GM19238 (cell line): ENCODE measurements at regions not wholly inside any gene's neighbourhood (a gene's known extent, or its start where the extent isn't known, plus 50 kb on each side); places are given as distances from the start of the nearest gene placed in this dataset.
"Not testable (repeated sequence)": the region's sequence is repeated elsewhere in the genome, so short reads cannot be mapped to it uniquely, and the experiment has no call there.

ENCODE experiments used
- DNase-seq: peaks from one replicate; pipeline ENCODE4 v3.0.0; 2011; ENCODE audit warnings: low spot score; ENCODE audit not compliant: insufficient read length

DNA sequence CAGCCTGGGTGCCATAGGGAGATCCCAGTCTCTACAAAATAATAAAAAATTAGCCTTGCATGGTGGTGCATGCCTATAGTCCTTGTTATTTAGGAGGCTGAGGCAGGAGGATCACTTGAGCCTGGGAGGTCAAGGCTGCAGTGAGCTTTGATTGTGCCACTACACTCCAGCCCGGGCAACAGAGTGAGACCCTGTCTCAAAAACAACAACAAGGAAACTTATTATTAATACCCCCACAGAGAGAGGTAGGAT is 271.7 kb upstream of the NR2F2 start:
- not testable (repeated sequence) for DNase-seq

DNA sequence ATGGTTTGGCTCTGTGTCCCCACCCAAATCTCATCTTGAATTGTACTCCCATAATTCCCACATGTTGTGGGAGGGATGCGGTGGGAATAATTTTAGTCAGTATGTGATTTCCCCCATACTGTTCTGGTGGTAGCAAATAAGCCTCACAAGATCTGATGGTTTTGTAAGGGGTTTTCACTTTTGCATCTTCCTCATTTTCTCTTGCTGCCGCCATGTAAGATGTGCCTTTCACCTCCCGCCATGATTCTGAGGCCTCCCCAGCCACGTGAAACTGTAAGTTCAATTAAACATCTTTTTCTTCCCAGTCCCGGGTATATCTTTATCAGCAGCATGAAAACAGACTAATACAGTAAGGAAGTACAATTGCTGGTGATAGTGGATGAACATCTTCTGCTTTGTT is 269.9 kb upstream of the NR2F2 start:
- not testable (repeated sequence) for DNase-seq

DNA sequence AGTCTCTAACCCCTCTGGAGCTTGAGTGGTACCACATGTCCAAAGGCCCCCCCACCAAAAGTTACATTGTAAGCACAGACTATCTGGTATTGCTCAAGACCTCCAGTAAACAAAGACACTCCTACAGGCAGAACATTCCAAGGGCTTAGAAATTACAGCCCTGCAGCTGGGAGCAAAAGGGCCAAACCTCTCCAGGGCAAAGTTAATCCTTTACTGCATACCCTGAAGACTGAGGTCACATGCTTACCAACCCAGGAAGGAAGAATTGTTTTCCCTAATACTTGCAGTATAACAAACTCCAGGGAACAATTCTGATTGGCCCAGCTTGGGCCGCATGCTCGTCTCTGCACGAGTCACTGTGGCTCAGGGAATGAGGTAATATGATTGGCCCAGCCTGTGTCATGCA is 266.1 kb upstream of the NR2F2 start:
- no peak for DNase-seq

DNA sequence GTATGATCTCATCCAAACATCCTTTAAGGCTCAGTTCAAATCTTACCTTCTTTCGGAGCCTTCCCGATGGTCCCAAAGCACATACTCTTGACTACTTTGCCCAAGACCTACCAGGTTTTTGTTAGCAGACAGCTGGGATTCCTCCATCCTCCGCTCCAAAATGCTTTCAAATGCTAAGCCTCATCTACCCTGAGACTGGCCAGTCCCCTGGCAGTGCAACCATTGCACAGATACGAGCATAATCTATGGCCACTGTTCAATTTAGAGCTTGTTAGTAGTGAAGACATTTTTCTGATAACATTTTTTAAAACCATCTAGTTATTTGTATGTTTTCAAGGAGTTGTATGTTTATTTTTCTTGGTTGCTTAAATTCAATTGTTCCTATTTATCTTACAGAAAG is 264.4 kb upstream of the NR2F2 start:
- DNase-seq = no peak

DNA sequence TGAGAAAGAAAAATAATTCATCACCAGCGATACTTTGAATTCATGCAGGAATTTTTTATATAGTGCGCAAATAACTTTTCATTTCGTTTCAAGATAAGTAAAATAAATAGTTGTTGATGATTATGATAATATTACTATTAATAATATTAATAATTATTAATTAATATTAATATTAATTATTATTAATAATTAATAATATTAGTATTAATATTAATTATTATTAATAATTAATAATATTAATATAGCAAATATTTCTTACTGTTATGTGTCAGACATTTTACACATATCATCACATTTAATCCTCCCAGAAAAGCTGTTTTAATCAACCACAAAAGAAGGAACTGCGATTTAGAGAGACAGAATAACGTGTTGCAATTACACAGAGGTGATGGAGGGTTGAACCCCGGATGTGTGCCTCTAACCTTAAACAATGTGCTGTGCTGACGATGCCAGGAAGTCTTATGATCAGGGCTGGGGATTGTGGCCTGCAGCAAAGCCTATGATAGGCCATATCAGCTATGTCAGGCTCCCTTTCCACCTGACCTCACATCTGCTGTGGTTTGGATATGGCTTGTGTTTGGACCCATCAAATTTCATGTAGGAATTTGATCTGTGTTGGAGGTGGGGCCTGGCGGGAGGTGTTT is 263.5 kb upstream of the NR2F2 start:
- DNase-seq = no peak

DNA sequence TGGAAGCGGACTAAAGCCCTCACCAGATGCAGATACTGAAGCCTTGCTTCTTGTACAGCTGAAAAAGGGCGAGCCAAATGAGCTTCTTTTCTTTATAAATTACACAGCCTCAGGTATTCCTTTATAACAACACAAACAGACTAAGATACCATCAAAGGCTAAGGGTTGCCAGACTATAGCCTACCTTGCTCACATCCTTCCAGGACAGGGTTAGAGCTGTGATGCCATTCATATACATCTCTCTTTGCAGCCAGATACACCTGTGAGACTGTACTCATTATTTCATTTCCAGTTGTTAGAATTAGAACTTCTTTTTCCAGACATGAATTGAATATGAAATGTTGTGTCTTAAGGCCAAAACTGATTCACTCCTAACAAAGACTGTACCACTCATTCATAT is 262.8 kb upstream of the NR2F2 start:
- DNase-seq = no peak

DNA sequence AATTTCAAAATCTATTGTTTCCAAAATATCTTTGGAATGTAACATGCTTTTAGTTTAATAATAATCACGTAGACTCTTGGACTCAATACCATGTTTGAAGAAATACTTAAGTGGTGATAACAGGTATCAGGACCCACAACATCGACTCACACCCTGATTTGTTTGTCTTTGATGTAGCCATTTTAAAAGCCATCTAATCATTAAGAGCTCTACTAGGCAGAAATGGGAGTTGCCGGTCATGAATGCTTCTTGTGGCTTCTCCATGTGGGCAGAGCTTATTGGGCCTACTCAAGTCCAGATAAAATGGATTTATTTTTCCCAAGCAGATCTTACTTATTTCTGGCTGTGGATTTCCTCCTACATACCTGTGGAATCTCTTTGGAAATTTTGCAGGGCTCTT is 261.6 kb upstream of the NR2F2 start:
- DNase-seq = no peak

DNA sequence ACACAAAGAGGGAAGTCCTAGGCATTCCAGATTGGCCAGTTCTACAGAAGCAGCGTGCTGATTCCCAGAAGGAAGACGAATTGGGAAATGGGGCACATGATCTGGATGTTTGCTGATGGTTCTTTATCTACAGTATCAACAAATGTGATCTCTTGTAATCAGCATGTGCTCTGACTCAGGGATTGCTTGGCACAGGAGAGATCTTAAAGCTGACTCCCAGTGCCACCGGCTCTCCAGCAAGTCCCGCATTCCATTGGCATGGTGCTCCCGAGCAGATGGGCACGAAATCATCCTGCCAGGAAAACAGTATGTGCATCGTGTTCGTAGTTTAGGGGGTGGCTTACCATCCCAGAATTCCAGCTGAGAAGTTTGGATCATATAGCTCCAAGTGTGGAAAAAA is 259.9 kb upstream of the NR2F2 start:
- DNase-seq = no peak

DNA sequence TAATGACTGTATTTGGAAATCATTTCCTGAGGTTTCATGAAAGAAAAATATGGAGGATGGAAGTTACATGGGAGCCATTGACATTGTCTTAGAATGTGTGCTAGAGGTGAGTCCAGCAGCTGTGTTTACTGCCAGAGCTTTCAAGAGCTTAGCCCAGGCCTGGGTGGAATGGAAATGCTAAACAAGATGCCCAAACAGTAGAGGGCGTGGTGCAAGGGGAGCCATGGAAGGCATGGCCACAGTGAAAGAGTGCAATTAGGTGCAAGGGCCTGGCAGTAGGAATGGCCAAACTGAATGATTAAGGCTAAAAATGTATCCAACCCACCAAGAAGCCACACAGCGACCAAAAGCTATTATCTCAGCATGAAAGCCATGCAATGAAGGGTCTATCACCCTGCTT is 257.7 kb upstream of the NR2F2 start:
- no peak for DNase-seq

DNA sequence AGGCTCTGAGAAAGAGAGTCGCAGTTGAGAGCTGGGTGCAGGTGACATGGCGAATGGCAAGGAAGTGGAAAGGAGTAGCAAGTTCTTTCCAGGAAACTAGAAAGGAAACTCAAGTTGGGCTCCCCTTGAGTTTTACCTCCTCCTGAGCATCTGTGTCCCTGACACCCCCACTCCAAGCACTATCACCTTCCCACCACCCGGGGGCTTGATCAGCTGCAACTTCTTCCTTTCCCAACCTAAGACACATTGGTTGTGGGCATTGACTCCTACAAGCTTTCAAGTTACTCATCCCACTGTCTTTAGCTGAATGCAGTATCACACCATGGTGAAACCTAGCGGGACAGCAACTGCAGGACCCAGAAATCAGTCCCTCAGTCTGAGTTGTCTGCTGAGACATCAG is 256.6 kb upstream of the NR2F2 start:
- no peak for DNase-seq

DNA sequence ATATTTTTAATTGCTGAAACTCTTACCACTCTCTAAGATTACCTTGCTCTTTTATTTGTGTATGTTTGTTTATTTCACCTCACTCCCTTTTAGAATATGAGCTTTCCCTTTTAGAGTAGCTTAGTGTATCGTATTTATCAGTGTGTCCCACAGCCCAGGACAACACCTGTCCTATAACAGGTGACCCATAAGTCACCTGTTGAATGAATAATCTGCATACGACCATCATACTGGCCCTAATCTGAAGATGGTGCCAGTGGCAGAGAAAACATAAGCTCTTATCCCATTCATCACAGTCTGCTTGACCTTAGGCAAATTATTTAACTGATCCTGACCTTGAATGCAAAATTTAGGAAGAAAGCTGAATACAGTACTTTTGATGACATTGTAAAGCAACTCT is 254.6 kb upstream of the NR2F2 start:
- DNase-seq = no peak

DNA sequence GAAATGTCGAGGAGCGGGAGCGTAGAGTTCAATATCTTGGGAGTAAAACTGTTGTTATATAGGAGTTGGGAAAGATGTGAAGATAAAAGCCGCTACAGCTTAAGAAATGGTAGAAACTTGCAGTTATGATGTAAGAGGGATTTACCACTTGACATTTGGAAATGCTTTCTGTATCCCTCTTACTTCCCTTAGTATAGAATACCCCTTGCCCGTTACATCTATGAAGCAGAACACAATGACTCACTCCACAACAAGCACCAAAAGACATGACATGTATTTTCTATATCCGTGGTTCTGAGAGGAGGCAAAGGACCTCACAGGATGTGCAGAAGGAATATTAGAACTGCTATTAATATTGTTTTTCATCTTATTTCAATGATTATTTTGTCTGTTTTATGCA is 254.2 kb upstream of the NR2F2 start:
- DNase-seq = no peak

DNA sequence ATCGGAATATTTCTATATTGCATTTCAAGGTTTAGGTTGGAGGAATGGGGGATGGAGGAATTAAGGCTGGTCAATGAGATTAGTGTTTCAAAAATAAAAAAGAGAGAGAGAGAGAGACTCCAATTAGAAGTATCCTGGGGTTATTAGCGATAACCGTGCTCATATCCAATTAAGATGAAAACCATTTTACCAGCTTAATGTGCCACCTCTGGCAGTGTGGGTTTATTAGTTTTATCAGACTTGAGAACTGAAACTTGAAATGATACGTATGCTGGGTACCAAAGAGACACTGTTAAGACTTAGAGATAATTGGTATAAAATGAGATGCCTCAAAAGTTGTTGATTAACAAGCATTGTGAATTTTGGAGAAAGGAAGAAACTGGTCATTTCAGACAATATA is 251.5 kb upstream of the NR2F2 start:
- no peak for DNase-seq

DNA sequence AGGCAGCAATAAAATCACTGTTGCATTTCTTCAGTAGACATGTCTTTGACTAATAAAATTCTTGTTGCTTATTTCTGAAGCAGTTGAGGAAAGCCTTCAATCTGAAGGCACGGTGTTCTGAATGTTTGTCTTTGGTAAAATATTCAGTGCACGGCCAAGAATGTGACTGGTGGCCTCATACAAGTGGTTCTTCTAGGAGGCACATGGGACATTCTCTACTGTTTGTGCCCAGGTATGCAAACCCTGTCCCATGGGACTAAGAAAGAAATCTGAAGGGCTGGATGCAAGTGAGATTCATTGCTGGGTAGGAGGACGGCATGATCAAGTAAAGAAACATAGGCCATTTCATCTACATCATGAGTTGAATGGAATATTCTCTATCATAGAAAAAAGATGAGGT is 250.6 kb upstream of the NR2F2 start:
- DNase-seq = no peak

DNA sequence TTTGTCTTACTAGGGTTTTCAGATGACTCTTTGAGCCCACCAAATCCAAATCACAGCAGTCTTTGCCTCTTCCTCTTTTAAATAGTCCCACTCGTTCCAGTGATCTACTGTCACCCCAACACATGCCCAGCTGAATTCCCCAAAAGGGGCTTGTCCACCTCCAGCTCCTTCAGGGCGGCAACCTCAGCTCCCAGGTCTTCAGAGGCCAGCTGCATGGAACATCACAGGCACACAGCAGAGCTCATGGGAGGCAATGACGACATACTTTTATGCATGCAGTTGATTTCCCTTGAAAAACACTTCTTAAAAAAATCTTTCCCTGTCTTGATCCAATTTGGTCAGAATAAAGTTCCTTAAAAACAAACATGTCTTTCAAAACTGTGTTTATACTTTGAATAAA is 244.3 kb upstream of the NR2F2 start:
- no peak for DNase-seq

DNA sequence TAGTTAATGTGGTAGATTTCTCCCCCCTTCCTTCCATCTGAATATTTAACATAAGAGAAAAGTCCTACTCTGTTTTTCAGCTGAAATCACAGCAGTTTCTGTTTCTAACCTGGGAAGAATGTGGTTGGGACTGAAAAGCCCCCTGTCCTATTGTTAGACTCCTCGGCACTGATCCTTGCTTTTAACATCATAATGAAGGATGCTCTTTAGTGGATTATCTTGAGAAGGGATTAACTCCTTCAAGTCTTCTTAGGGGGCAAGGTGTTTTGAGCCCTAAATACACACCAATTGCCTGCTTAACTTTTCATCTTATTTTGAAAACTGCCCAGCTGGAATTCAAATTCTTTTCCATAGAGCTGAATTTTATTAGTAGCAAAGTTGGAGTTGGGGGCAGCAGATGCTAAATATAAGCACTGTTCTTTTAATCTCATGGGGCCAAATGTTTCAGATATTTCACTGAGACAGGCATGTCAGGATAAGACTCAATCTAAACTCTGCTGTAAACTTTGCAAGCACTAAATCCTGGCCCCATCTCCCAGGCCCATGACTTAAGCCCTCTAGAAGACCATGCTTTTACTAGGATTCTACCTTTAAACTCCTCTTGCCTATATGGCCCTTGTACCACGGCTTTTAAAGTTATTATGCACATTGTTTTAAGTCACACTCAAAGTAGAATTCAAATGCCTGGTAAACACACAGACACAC is 243.2 kb upstream of the NR2F2 start:
- no peak for DNase-seq

DNA sequence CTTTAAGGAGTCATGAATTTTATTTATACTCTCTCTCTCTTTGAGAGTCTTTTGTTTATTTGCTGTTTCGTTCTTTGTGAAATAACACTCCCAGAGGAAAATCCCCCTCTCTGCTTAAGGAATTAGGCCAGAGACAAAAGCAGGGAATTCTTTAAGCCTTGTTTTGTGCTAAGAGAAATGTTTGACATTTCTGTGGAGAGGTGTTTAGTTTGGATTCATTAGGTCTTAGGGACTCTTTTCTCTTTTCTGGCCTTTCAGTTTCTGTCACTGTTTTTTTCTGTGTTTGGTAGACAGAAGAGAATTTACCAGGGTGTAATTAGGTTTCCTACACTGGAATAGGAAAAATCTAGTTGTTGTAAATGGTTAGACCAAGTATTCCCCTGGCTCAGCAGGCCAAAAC is 241.8 kb upstream of the NR2F2 start:
- DNase-seq = no peak

DNA sequence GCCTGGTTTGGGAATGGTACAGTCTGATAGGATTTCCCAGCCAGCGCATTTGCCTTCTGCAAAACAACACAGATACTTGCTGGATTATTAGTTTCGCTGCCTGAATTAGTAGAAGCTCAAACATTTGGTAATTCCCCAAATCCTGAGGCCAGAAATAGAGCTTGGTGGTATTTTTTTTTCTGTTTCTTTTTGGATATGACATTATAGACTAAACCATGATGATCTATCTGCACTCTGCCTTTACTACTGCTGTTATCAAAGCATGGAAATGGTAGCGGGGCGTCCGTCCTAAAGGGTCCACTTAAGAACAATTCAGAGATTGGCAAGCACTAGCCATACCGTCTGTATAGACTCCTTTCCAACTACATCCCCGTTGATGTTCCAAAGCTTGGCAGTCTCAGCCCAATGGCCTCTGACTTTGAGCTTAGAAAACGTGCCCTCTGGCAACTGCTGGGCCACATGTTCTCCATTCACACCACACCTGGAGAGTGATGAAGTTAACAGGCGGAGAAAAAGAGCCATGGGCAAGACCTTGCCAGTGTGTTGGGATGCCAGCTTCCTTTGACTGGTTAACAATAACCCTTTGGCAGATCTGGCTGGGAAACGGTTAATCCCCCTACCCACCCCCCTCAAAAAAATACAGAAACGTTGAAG is 241.0 kb upstream of the NR2F2 start:
- DNase-seq = no peak

DNA sequence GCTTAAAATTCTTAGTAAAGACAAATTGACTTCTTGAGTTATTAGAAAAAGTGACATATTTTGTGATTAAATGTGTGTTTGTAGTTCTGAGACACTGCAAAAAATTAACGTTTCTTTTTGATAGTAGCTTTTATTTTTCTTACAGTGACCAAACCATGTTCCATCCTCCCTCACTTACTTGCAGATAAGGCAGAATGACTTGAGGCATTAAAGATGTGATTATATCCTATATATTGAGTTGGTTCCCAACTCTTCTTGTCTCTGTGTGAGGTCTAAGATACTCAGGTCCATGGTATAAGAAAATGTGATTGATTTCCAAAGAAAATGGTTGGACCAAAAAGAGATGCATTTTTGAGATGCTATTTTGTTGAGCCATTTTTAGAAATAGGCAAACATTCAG is 238.3 kb upstream of the NR2F2 start:
- no peak for DNase-seq

DNA sequence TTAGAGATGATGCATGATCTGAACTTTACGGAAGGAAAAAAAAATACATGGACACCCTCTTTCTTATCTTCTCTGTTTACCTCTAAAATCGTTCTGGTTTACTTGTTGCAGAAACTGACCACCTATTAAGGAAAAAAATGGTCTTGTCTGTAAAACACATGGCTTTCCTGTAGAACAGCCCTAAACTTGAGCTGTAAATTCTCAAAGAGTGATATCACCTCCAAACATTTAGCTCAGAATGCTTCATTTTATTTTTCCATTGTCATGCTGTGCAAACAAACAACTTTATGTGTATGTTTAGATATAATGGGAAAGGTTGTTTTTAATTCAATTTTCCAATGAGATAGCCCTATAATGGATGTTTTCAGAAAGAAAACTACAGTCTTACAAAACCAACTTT is 237.4 kb upstream of the NR2F2 start:
- DNase-seq = no peak

DNA sequence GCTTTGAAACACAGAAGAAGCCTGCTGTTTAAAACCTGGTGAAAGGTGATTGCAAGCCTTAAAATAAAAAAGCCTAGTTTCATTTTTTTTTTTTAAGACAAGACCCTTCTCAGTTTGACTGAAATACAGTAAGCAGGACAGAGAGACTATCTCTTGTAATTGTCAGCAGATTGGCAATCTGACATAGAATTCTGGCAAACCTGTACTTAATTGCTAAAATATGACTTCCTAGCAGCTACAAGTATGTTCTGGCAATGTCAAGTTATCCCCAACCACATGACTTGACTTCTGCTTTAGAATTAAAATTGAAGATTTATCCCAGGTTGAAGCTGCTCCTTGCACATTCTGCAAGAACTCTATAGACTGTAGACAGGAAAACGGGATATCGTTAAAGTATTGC is 232.8 kb upstream of the NR2F2 start:
- no peak for DNase-seq

DNA sequence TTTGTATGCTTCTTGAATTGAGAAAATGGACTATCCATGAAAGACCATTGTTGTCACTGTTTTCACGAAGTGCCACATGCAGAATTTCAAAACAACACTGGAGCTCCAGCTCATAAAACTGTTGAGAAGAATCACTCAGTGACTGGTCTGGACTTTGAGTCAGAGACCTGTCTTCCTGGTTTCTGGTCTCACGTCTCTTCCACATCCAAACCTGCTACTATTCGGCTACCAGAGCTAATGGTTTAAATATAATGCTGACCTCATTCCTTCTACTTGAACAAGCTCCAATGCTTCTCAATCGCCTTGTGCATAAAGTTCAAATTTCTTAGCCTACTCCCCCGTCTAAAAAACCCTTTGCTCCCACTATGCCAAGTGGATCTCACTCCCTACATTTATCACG is 227.9 kb upstream of the NR2F2 start:
- DNase-seq = no peak

DNA sequence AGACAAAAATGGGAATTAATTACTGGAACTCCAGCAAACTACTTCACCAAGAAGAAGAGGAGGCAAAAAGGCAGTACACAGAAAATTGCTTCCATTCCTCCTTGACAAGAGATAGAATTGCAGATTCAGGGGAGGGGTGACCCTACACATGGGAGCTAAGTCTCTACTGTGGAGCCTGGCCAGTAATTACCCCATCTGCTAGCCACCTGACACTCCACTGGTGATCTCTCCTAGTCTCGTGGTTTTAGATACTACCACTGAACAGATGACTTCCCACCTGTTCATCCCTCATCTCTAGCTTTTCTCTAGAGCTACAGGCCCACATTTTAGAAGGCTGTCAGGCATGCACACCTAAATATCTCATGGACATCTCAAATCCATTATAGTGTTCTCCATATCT is 224.3 kb upstream of the NR2F2 start:
- DNase-seq = no peak
